Fibroblast of skin of right biceps (primary cell): ENCODE measurements at regions not wholly inside any gene's neighbourhood (a gene's known extent, or its start where the extent isn't known, plus 50 kb on each side); places are given as distances from the start of the nearest gene placed in this dataset.
A peak's percentile ranks its signal among the peaks of the same experiment; 100 is the strongest.
"Not testable (repeated sequence)": the region's sequence is repeated elsewhere in the genome, so short reads cannot be mapped to it uniquely, and the experiment has no call there.

Experiments used
- DNase-seq: peaks from one replicate; pipeline ENCODE4 v3.0.0-alpha.2; 2013

DNA sequence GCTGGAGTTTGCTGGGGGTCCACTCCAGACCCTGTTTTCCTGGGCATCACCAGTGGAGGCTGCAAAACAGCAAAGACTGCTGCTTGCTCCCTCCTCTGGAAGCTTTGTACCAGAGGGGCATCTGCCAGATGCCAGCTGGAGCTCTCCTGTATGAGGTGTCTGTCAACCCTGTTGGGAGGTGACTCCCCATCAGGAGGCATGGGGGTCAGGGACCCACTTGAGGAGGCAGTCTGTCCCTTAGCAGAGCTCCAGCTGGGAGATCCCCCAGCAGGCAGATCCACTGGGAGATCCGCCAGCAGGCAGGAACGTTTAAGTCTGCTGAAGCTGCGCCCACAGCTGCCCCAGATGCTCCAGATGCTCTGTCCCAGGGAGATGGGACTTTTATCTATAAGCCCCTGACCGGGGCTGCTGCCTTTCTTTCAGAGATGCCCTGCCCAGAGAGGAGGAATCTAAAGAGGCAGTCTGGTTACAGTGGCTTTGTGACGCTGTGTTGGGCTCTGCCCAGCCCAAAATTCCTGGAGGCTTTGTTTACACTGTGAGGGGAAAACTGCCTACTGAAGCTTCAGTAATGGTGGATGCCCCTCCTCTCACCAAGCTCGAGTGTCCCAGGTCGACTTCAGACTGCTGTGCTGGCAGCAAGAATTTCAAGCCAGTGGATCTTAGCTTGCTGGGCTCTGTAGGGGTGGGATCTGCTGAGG, 260.5 kb upstream of the SLC8A1 start:
- DNase-seq, result not testable (repeated sequence)

GRCh38 chr2:40716879-40717278, 265.0 kb upstream of the SLC8A1 start:
- peak; percentile 89 for DNase-seq

DNA sequence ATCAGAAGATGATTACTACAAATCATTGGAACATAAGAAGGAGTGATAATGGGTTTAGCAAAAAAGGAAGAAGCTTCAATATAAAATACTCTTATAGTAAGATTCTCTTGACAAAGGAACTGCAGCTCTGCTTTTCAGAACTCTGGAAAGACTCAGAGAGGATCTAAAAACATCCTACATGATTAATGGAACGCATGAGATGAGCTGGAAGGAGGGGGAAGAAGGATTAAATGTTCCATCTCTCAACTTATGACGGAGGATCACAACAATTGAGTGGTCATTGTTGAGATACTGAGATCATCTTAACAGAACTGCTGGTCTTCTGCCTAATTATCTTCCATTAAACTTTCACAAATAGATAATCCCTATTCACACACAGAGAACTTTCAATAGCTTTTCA, 267.5 kb upstream of the SLC8A1 start:
- DNase-seq, result no peak

DNA sequence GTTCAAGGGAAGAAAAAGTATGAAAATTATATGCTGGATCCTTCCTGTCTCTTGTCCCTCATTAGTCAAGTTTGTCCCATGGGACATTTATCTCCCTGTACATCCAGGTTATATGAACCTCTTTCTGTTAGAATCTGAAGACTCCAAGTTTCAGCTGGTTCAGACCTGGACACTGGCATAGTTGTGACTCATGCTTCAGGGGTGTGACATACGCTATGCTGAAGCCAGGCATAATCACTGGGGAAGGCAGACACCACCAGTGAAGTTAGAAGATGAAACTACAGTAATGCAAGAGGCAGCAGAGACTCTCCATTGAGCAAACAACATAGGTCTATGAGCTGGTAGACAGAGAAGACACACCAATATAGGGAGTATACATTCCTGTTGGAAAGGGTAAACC, 269.7 kb upstream of the SLC8A1 start:
- peak; percentile 40 for DNase-seq

DNA sequence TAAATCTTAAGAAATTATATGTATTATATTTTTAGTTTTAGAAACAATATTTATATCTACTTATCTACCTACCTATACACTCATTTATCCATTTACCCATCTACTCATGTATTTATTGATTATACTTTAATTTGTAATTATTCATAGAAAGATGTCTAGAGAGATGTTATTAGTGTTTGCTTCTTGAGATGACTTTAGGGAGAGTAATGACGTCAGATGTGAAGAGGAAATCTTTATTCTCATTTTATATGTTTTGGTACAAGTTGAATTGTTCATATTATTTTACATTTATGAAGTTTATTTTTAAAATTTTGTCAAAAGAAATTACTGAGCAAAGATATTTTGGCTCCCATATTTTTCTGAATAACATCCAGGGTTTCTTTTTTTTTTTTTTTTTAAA, 271.3 kb upstream of the SLC8A1 start:
- DNase-seq, result no peak

DNA sequence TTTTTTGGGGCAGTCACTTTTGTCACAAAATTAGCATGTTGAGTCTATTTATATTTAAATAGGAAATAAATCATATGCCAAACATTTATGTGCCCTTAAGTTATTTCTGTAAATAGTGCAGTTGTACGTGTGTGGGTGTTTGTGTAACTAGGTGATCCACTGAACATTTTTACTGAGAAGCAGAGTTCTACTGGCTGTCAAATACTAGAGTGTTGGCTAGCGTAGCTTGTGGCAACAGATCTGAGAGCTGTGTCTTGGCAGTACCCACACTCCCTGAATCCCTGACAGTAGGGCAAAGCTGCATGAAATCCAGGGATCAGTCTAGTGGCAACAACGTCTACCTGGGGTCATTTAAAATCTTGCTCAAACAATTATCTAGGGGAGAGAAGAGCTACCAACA, 273.1 kb upstream of the SLC8A1 start:
- DNase-seq, result no peak

DNA sequence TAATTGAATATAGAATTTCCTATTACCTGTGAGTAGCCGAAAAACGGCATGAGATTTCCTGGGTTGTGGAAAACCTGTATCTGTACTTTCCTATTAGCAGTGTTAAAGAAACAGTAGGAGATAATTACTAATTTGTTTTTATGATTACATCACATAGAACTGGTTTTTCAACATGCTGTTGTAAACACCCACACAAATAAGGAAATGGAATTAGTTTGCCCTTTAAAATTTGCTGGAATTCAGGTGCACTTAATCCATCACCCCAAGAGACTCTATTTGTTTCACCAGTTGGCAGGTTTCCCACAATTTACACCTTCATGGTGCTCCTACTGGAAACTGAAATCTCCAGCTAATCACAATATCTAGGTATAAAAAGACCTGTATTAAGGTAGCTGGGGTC, 274.1 kb upstream of the SLC8A1 start:
- no peak for DNase-seq

- DNase-seq, result peak; percentile 91
Observed at GRCh38 chr2:40734797-40735196, 282.9 kb upstream of the SLC8A1 start.

GRCh38 chr2:40737180-40737579, 285.3 kb upstream of the SLC8A1 start:
- no peak for DNase-seq

DNA sequence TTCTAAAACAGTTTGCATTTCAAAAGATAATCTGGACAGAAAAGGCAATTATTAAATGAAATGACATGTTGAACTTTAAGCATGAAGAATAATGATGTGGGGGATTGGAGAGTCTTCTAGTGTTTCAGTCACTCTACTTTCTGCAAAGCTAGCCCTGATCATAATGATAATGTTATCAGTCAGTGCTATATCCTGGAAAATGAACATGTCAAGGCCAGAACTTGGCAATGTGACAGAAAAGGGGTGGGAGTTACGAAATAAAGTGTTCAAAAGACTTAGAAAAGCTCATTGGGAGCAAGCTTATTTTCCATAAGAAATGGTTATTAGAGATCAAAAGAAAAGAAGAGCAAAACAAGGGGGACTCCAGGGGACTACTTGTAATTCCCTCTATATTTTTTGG, 288.5 kb upstream of the SLC8A1 start:
- no peak for DNase-seq

DNA sequence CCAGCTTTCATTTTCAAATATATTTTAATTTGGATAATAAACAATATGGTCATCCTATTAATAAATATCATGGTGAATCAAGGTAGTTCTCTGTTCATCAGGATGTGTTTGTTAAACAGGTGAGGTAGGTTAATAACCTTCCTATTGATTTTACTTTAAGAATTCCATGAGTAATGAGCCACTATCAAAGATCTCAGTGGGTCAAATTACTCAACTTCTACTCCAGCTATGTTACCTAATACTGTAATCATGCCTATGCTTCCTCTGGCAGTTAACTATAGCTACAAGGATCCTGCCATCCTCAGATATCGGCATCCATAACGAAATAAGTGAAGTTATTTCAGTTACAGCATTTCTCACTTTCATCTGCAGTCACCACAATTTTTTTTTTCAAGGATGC, 289.6 kb upstream of the SLC8A1 start:
- no peak for DNase-seq

DNA sequence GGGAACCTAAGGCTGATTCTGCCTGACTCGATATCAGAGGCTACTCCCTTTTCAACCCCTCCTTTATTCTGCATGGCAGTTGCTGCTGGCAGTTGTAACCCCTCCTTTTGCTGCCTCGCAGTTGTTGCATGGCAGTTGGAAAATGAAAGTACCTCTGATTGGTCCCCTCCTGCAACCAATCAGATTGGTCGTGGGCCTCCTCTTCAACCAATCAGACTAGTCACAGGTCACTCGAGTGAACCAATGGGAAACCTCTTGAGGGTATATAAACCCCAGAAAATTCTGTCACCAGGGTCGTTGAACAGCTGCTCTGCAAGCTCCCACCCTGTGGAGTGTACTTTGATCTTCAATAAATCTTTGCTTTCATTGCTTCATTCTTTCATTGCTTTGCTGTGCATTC, 294.3 kb upstream of the SLC8A1 start:
- no peak for DNase-seq

- DNase-seq, result no peak
Observed at GRCh38 chr2:40751981-40752380, 300.1 kb upstream of the SLC8A1 start.

GRCh38 chr2:40752796-40753195, 300.9 kb upstream of the SLC8A1 start:
- no peak for DNase-seq

DNA sequence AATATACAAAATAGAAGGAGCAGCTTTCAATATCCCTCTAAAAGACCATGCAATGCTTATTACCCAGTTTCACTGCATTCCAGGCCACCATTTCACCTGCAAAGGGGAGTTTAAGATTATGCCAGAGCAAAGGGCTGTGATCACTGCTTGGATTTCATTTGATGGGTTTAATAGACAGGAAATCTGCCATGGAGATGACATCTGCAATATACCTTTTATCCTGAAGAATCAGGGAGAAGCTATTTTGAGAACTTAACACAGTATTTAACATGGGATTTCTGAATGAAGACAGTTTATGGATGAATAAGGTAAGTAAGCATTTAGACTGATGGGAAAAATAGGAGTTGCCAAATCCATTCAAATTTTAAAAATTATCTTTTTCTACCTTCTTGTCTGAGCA, 303.0 kb upstream of the SLC8A1 start:
- DNase-seq, result no peak

DNA sequence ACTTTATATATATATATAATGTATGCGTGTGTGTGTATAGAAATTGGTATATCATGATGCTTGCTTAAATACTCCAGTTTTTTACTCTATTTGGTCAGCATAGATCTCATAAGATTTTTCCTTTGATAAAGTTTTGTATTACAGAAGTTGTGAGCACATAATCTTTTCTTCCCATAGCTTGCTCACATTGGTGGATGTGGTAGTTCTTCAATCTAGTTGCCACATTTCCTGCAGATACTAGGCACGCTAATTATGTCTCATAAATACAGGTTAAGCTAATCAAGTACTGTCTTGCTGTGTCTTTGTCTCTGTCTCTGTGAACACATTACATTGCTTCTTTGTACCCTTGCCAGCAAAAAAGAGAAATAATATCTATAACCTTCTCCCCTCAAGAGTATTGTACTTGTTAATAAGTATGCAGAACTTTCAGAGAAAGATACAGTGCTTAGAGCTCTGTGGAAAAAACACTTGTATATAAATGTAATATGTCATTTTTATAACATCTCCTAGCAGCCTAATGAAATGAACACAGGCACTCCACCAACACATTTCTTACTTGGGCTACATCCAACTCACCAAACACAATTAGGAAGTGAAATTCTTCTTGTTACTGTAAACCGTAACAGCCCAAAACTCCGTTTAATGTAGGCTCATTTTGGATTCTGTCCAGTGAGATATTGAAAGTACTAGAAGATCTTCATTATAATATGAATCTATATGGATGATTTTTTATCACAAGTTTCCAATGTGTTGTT, 306.7 kb upstream of the SLC8A1 start:
- peak; percentile 24 for DNase-seq

- DNase-seq, result peak; percentile 68
Observed at GRCh38 chr2:40760071-40760666, 308.3 kb upstream of the SLC8A1 start.

GRCh38 chr2:40773291-40773690, 321.4 kb upstream of the SLC8A1 start:
- DNase-seq, result no peak

DNA sequence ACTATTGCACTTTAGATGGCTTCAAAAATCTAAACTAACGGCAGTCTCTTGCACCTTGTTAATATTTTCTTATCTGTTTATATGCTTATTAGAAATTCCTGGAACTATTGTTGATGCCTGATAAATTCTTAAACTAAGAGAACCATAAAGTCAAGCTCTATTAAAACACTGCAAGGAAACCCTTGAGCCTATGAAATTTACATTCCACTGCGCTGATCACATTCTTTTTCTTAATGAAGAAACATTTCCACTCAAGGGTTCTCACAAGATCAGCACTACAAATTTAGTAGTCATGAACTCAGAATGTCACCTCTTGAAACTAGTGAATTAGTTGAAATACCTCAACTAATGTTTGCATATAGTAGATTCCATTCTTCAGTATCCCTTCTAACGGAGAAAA, 331.8 kb upstream of the SLC8A1 start:
- DNase-seq, result no peak

GRCh38 chr2:40786636-40787035, 334.7 kb upstream of the SLC8A1 start:
- DNase-seq, result no peak

DNA sequence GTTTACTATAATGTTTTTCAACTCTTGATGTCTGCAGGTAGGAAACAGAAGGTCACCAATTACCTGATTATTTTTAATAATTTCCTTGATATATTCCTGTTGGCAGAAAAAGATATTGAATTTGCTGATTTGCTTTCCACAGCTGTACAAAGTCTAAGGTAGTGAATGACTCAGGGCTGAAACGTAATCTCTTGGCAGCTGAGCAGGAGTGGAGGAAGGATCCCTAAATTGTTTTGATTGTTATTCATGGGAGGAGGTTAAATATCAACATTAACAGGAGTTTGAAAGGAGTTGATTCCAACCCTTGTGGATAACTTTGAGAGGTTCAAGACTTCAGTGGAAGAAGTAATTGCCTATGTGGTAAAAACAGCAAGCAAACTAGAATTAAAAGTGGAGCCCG, 345.2 kb upstream of the SLC8A1 start:
- DNase-seq, result peak; percentile 27

- no peak for DNase-seq
Observed at GRCh38 chr2:40803900-40804299, 352.0 kb upstream of the SLC8A1 start.

DNA sequence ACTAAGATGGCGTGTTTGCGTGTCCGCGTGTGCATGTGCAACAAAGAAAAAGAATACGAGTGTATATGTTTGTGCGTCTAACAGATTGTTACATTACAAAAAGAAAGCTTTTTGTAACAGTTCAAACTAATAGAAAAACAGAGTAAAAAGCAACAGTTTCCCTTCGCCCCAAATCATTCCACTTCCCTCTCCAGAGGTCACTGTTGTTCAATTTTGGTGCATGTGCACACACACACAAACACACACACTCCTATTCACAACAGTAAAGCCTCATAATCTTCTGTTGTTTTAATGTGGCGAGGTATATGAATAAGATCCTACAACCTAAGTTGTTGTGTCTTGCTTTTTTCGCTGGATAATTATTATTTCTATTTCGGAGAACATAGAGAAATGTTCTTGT, 357.3 kb upstream of the SLC8A1 start:
- DNase-seq, result no peak

- no peak for DNase-seq
Observed at GRCh38 chr2:40814616-40815015, 362.7 kb upstream of the SLC8A1 start.
